ENCODE measurements at regions not wholly inside any gene's neighbourhood (a gene's known extent, or its start where the extent isn't known, plus 50 kb on each side); places are given as distances from the start of the nearest gene placed in this dataset.
"Not testable (repeated sequence)": the region's sequence is repeated elsewhere in the genome, so short reads cannot be mapped to it uniquely, and the experiment has no call there.

- DNase-seq (ENCODE audit: low read depth) = no peak
Measured at GRCh38 chr2:196498962-196499361, 140.6 kb upstream of the CCDC150 start.

- no peak for DNase-seq (ENCODE audit: low read depth)
Measured at GRCh38 chr2:196499686-196500085, 139.8 kb upstream of the CCDC150 start.

- DNase-seq (ENCODE audit: low read depth) = no peak
Measured at GRCh38 chr2:196500686-196501431, 138.7 kb upstream of the CCDC150 start.

GRCh38 chr2:196501836-196502235 lies 137.7 kb upstream of the CCDC150 start:
- no peak for DNase-seq (ENCODE audit: low read depth)

GRCh38 chr2:196502386-196502785 lies 137.1 kb upstream of the CCDC150 start:
- no peak for DNase-seq (ENCODE audit: low read depth)

- DNase-seq (ENCODE audit: low read depth) = no peak
Measured at GRCh38 chr2:196503398-196503797, 136.1 kb upstream of the CCDC150 start.

- DNase-seq (ENCODE audit: low read depth) = no peak
Measured at GRCh38 chr2:196504788-196505187, 134.7 kb upstream of the CCDC150 start.

- no peak for DNase-seq (ENCODE audit: low read depth)
Measured at GRCh38 chr2:196510246-196510645, 129.3 kb upstream of the CCDC150 start.

- DNase-seq (ENCODE audit: low read depth) = no peak
Measured at GRCh38 chr2:196511258-196512168, 128.0 kb upstream of the CCDC150 start.

- no peak for DNase-seq (ENCODE audit: low read depth)
Measured at GRCh38 chr2:196513796-196514526, 125.6 kb upstream of the CCDC150 start.

- no peak for DNase-seq (ENCODE audit: low read depth)
Measured at GRCh38 chr2:196514641-196515040, 124.9 kb upstream of the CCDC150 start.

- DNase-seq (ENCODE audit: low read depth) = no peak
Measured at GRCh38 chr2:196515051-196515450, 124.5 kb upstream of the CCDC150 start.

GRCh38 chr2:196515608-196516007 lies 123.9 kb upstream of the CCDC150 start:
- no peak for DNase-seq (ENCODE audit: low read depth)

GRCh38 chr2:196516564-196516963 lies 123.0 kb upstream of the CCDC150 start:
- peak; percentile 77 for DNase-seq (ENCODE audit: low read depth)

GRCh38 chr2:196520605-196521004 lies 118.9 kb upstream of the CCDC150 start:
- no peak for DNase-seq (ENCODE audit: low read depth)

GRCh38 chr2:196526981-196527725 lies 112.4 kb upstream of the CCDC150 start:
- not testable (repeated sequence) for DNase-seq (ENCODE audit: low read depth)

- no peak for DNase-seq (ENCODE audit: low read depth)
Measured at GRCh38 chr2:196528486-196529223, 110.9 kb upstream of the CCDC150 start.

GRCh38 chr2:196530910-196531309 lies 108.6 kb upstream of the CCDC150 start:
- DNase-seq (ENCODE audit: low read depth) = no peak

GRCh38 chr2:196533772-196534397 lies 105.6 kb upstream of the CCDC150 start:
- no peak for DNase-seq (ENCODE audit: low read depth)

GRCh38 chr2:196534495-196534894 lies 105.0 kb upstream of the CCDC150 start:
- no peak for DNase-seq (ENCODE audit: low read depth)

GRCh38 chr2:196535061-196535460 lies 104.5 kb upstream of the CCDC150 start:
- no peak for DNase-seq (ENCODE audit: low read depth)

All from stromal cell of bone marrow (primary cell).